Calu3 (cell line): ENCODE measurements at regions not wholly inside any gene's neighbourhood (a gene's known extent, or its start where the extent isn't known, plus 50 kb on each side); places are given as distances from the start of the nearest gene placed in this dataset.

ENCODE experiments used
- BruUV-seq: library from RNA; stranded (reverse); fragments of 400-500 nt; replicated peaks from 2 replicates; lab custom pipeline; 2021; lab: Mats Ljungman, UMichigan
- CTCF ChIA-PET: fragments of 300-600 bp; sonication (Branson Sonifier 250); formaldehyde crosslinking; loops from one replicate; lab custom pipeline; 2022; ENCODE audit warnings: antibody characterized with exemption; lab: Charles Lee
- DNase-seq: peaks from one replicate; pipeline ENCODE4 v3.0.0; 2022
- H3K27ac Mint-ChIP-seq: one replicate; pipeline ENCODE4 v1.8.0; 2022; ENCODE audit warnings: mixed read lengths; ENCODE audit not compliant: unreplicated experiment
- H3K27me3 Mint-ChIP-seq: one replicate; pipeline ENCODE4 v1.8.0; 2022; ENCODE audit warnings: mixed read lengths; ENCODE audit not compliant: unreplicated experiment
- H3K36me3 Mint-ChIP-seq: one replicate; pipeline ENCODE4 v1.8.0; 2022; ENCODE audit warnings: mild to moderate bottlenecking, moderate library complexity, mixed read lengths; ENCODE audit not compliant: insufficient read depth, unreplicated experiment
- H3K4me1 Mint-ChIP-seq: one replicate; pipeline ENCODE4 v1.8.0; 2022; ENCODE audit warnings: mild to moderate bottlenecking, low read depth, mixed read lengths; ENCODE audit not compliant: unreplicated experiment
- H3K4me3 Mint-ChIP-seq: one replicate; pipeline ENCODE4 v1.8.0; 2022; ENCODE audit warnings: mild to moderate bottlenecking, low read depth, moderate library complexity, mixed read lengths; ENCODE audit not compliant: unreplicated experiment
- H3K9me3 Mint-ChIP-seq: one replicate; pipeline ENCODE4 v1.8.0; 2022; ENCODE audit warnings: low read depth, mixed read lengths; ENCODE audit not compliant: unreplicated experiment
- intact Hi-C: fragments of 100-400 bp; cut with micrococcal nuclease; formaldehyde crosslinking; loops from one replicate; pipeline ENCODE4 v1.10.0; 2022; ENCODE audit not compliant: unreplicated experiment
- TF ChIP-seq, protein P1 (sequence below): fragments of 200-600 bp; IDR thresholded peaks from one replicate; pipeline ENCODE4 v1.8.0; 2022; ENCODE audit warnings: antibody characterized with exemption; ENCODE audit not compliant: unreplicated experiment

DNA sequence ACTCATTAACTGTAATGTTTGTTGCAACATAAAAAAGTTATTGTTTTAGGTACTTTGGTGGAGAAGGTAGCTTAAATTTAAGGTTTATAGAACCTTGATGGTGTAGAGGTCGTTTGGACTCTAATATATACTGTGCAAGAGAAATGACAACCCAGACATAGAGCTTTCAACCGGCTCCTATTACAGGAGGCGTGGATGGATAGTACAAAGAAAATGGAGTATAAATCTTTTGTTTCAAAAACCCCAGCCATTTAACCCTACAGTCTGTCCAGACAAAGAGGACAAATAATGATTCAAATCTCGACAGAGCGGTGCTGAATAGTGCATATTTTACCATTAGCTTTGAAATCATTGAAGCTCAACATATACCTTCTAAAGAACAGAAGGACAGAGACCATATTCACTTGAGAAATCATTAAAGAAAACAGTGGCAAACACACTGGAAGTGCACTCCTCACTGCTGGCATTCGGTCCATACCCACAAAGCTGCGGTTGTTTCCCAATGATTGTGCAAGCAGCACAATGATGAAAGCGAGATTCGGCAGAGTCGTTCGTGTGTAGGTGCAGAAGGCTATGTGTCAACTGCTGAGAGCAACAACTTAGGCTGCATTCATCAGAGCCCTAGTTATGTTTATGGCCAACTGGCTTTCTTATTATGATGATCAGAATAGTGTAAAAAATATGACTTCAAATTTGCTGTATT, 688.6 kb downstream of the NOVA1 start:
- peaks cover 23% of the 10 kb centered on the region for H3K9me3 Mint-ChIP-seq
- H3K27ac Mint-ChIP-seq, result no peak overlapping the region
- BruUV-seq, result no TSS peak
- TF ChIP-seq, protein P1, sequence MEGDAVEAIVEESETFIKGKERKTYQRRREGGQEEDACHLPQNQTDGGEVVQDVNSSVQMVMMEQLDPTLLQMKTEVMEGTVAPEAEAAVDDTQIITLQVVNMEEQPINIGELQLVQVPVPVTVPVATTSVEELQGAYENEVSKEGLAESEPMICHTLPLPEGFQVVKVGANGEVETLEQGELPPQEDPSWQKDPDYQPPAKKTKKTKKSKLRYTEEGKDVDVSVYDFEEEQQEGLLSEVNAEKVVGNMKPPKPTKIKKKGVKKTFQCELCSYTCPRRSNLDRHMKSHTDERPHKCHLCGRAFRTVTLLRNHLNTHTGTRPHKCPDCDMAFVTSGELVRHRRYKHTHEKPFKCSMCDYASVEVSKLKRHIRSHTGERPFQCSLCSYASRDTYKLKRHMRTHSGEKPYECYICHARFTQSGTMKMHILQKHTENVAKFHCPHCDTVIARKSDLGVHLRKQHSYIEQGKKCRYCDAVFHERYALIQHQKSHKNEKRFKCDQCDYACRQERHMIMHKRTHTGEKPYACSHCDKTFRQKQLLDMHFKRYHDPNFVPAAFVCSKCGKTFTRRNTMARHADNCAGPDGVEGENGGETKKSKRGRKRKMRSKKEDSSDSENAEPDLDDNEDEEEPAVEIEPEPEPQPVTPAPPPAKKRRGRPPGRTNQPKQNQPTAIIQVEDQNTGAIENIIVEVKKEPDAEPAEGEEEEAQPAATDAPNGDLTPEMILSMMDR, result no peak
- no peaks in the 10 kb centered on the region for H3K4me1 Mint-ChIP-seq
- intact Hi-C loops, result no loop called here
- H3K4me3 Mint-ChIP-seq, result no peak overlapping the region
- no peaks in the 10 kb centered on the region for H3K36me3 Mint-ChIP-seq
- H3K27me3 Mint-ChIP-seq, result no peaks in the 10 kb centered on the region
- CTCF ChIA-PET, result no interaction called here
- DNase-seq, result no peak

- intact Hi-C loops, result no loop called here
Observed at GRCh38 chr14:25908277-25909044, 689.4 kb downstream of the NOVA1 start.

DNA sequence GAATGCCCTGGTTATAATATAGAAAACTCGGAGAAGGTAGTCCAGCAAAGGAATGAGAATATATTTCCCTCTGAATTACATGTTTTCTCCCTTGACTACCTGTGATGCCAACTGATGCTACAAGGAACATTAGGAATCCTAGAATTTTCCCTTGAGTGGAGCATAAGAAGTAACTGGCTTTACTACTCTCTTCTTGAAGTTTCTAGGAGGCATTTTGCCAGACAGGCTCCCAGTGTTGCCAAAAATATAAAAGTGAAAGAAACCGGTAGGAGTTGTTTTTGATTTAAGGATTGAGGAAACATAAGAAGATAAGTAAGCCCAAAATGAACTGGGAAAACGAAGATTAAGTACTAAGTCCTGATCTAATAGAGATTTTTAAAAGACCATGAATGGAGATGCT, 693.4 kb downstream of the NOVA1 start:
- intact Hi-C loops, result no loop called here
- H3K36me3 Mint-ChIP-seq, result no peaks in the 10 kb centered on the region
- CTCF ChIA-PET, result no interaction called here
- H3K27me3 Mint-ChIP-seq, result no peaks in the 10 kb centered on the region
- no peaks in the 10 kb centered on the region for H3K4me1 Mint-ChIP-seq
- TF ChIP-seq, protein P1, result no peak
- no peak for DNase-seq
- no peak overlapping the region for H3K27ac Mint-ChIP-seq
- H3K4me3 Mint-ChIP-seq, result no peak overlapping the region
- H3K9me3 Mint-ChIP-seq, result peaks cover 22% of the 10 kb centered on the region
- no TSS peak for BruUV-seq

More at GRCh38 chr14:25908277-25909044, 689.4 kb downstream of the NOVA1 start:
- no peak overlapping the region for H3K27ac Mint-ChIP-seq
- CTCF ChIA-PET, result no interaction called here
- H3K4me3 Mint-ChIP-seq, result no peak overlapping the region
- DNase-seq, result no peak
- peaks cover 23% of the 10 kb centered on the region for H3K9me3 Mint-ChIP-seq
- BruUV-seq, result no TSS peak
- TF ChIP-seq, protein P1, result no peak
- H3K27me3 Mint-ChIP-seq, result no peaks in the 10 kb centered on the region
- no peaks in the 10 kb centered on the region for H3K4me1 Mint-ChIP-seq
- H3K36me3 Mint-ChIP-seq, result no peaks in the 10 kb centered on the region

DNA sequence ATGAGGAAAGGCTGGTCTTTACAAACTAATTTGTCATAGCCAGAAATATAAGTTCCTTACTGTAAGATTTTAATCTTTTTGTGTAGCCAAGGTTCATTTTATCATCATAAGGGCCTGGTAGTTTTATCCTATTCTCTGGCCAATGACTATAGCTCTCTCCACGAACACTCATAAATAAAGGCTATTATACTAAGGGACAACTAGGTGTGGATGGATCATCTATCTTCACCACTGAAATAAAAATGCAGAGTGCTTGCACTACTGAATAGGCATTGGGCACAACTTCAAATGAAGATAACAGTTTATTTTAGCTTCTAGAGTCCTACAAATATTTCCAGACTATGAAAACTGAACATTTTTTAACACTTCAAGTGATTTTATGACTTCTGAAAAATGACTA, 698.6 kb downstream of the NOVA1 start:
- DNase-seq, result no peak

More for the DNA sequence above, 698.6 kb downstream of the NOVA1 start:
- H3K36me3 Mint-ChIP-seq, result no peaks in the 10 kb centered on the region
- H3K4me1 Mint-ChIP-seq, result no peaks in the 10 kb centered on the region
- H3K4me3 Mint-ChIP-seq, result no peak overlapping the region
- no peak overlapping the region for H3K27ac Mint-ChIP-seq
- no peaks in the 10 kb centered on the region for H3K27me3 Mint-ChIP-seq
- intact Hi-C loops, result no loop called here
- BruUV-seq, result no TSS peak
- TF ChIP-seq, protein P1, result no peak
- CTCF ChIA-PET, result no interaction called here
- peaks cover 5% of the 10 kb centered on the region for H3K9me3 Mint-ChIP-seq
